ENCODE measurements at regions not wholly inside any gene's neighbourhood (a gene's known extent, or its start where the extent isn't known, plus 50 kb on each side); places are given as distances from the start of the nearest gene placed in this dataset.
"Not testable (repeated sequence)": the region's sequence is repeated elsewhere in the genome, so short reads cannot be mapped to it uniquely, and the experiment has no call there.

GRCh38 chr14:66248256-66248655 lies 237.9 kb upstream of the CCDC196 start:
- peaks cover 0 to 2% (median 0%) of the 10 kb centered on the region in 8 donors for H3K9me3 Mint-ChIP-seq
- Histone ChIP-seq H3K4me1 (ENCODE audit: insufficient read depth, low read length) (no peaks in the 10 kb centered on the region), H3K27ac (ENCODE audit: low read depth, low read length) (no peak overlapping the region), H3K27me3 (ENCODE audit: insufficient read depth, low read length) (no peaks in the 10 kb centered on the region), H3K9me3 (ENCODE audit: control insufficient read depth in 1 of 2, low read length in 2 of 2) (no peaks in the 10 kb centered on the region), H3K36me3 (ENCODE audit: insufficient read depth, low read length) (no peaks in the 10 kb centered on the region), H3K4me3 (ENCODE audit: low read length in 2 of 2) (no peak overlapping the region)
- CTCF ChIA-PET (ENCODE audit: partially characterized antibody), result no interaction called here
- POLR2A ChIA-PET (ENCODE audit: partially characterized antibody), result no interaction called here
- intact Hi-C loops (cut with micrococcal nuclease), result no loop called here
- H3K4me1 Mint-ChIP-seq, result no peaks in the 10 kb centered on the region
- no peak for DNase-seq
- no peak overlapping the region for H3K27ac Mint-ChIP-seq
- H3K36me3 Mint-ChIP-seq, result peaks cover 0 to 1% of the 10 kb centered on the region in 2 donors
- peaks cover 0 to 4% of the 10 kb centered on the region in 2 donors for H3K27me3 Mint-ChIP-seq
- H3K4me3 Mint-ChIP-seq, result no peak overlapping the region

GRCh38 chr14:66249544-66249943 lies 236.6 kb upstream of the CCDC196 start:
- Histone ChIP-seq H3K4me3 (ENCODE audit: low read length in 2 of 2) (no peak overlapping the region), H3K27ac (ENCODE audit: low read depth, low read length) (no peak overlapping the region), H3K27me3 (ENCODE audit: insufficient read depth, low read length) (no peaks in the 10 kb centered on the region), H3K9me3 (ENCODE audit: control insufficient read depth in 1 of 2, low read length in 2 of 2) (no peaks in the 10 kb centered on the region), H3K36me3 (ENCODE audit: insufficient read depth, low read length) (no peaks in the 10 kb centered on the region), H3K4me1 (ENCODE audit: insufficient read depth, low read length) (no peaks in the 10 kb centered on the region)
- H3K9me3 Mint-ChIP-seq, result peaks cover 0 to 2% (median 0%) of the 10 kb centered on the region in 8 donors
- peaks cover 0 to 4% of the 10 kb centered on the region in 2 donors for H3K27me3 Mint-ChIP-seq
- ChIA-PET POLR2A (ENCODE audit: partially characterized antibody) (no interaction called here), CTCF (ENCODE audit: partially characterized antibody) (no interaction called here)
- no peak overlapping the region for H3K4me3 Mint-ChIP-seq
- H3K4me1 Mint-ChIP-seq, result no peaks in the 10 kb centered on the region
- intact Hi-C loops (cut with micrococcal nuclease), result no loop called here
- H3K36me3 Mint-ChIP-seq, result no peaks in the 10 kb centered on the region
- DNase-seq, result no peak
- H3K27ac Mint-ChIP-seq, result no peak overlapping the region

- CTCF ChIA-PET (ENCODE audit: partially characterized antibody), result no interaction called here
- Mint-ChIP-seq H3K36me3 (no peaks in the 10 kb centered on the region), H3K27ac (no peak overlapping the region)
Measured at GRCh38 chr14:66254038-66254437, 232.1 kb upstream of the CCDC196 start.

GRCh38 chr14:66268802-66269334 lies 217.3 kb upstream of the CCDC196 start:
- H3K36me3 Mint-ChIP-seq, result no peaks in the 10 kb centered on the region
- H3K9me3 ChIP-seq (ENCODE audit: control insufficient read depth in 1 of 2, low read length in 2 of 2), result no peaks in the 10 kb centered on the region
- no peaks in the 10 kb centered on the region for H3K36me3 ChIP-seq (ENCODE audit: insufficient read depth, low read length)
- H3K27ac Mint-ChIP-seq, result no peak overlapping the region
- no peaks in the 10 kb centered on the region for H3K4me1 Mint-ChIP-seq
- no peaks in the 10 kb centered on the region for H3K4me1 ChIP-seq (ENCODE audit: insufficient read depth, low read length)
- ChIA-PET POLR2A (ENCODE audit: partially characterized antibody) (no interaction called here), CTCF (ENCODE audit: partially characterized antibody) (no interaction called here)
- no peak overlapping the region for H3K4me3 Mint-ChIP-seq
- H3K27ac ChIP-seq (ENCODE audit: low read depth, low read length), result no peak overlapping the region
- no peak overlapping the region for H3K4me3 ChIP-seq (ENCODE audit: low read length in 2 of 2)
- H3K27me3 Mint-ChIP-seq, result peaks cover 1 to 2% of the 10 kb centered on the region in 2 donors
- no peak for DNase-seq
- no peaks in the 10 kb centered on the region for H3K27me3 ChIP-seq (ENCODE audit: insufficient read depth, low read length)
- peaks cover 0 to 2% (median 0%) of the 10 kb centered on the region in 8 donors for H3K9me3 Mint-ChIP-seq
- intact Hi-C loops (cut with micrococcal nuclease), result no loop called here

More at GRCh38 chr14:66254038-66254437, 232.1 kb upstream of the CCDC196 start:
- H3K27me3 Mint-ChIP-seq, result peaks cover 0 to 3% of the 10 kb centered on the region in 2 donors
- no peak overlapping the region for H3K4me3 ChIP-seq (ENCODE audit: low read length in 2 of 2)
- no peaks in the 10 kb centered on the region for H3K4me1 ChIP-seq (ENCODE audit: insufficient read depth, low read length)
- H3K4me3 Mint-ChIP-seq, result no peak overlapping the region
- H3K27ac ChIP-seq (ENCODE audit: low read depth, low read length), result no peak overlapping the region
- no peak for DNase-seq
- intact Hi-C loops (cut with micrococcal nuclease), result no loop called here
- no peaks in the 10 kb centered on the region for H3K9me3 ChIP-seq (ENCODE audit: control insufficient read depth in 1 of 2, low read length in 2 of 2)
- H3K27me3 ChIP-seq (ENCODE audit: insufficient read depth, low read length), result no peaks in the 10 kb centered on the region
- POLR2A ChIA-PET (ENCODE audit: partially characterized antibody), result no interaction called here
- no peaks in the 10 kb centered on the region for H3K36me3 ChIP-seq (ENCODE audit: insufficient read depth, low read length)
- H3K9me3 Mint-ChIP-seq, result no peaks in the 10 kb centered on the region
- H3K4me1 Mint-ChIP-seq, result no peaks in the 10 kb centered on the region

- H3K27me3 Mint-ChIP-seq, result peaks cover 2 to 5% of the 10 kb centered on the region in 2 donors
- ChIA-PET POLR2A (ENCODE audit: partially characterized antibody) (no interaction called here), CTCF (ENCODE audit: partially characterized antibody) (no interaction called here)
- no peaks in the 10 kb centered on the region for H3K36me3 Mint-ChIP-seq
- no peaks in the 10 kb centered on the region for H3K4me1 ChIP-seq (ENCODE audit: insufficient read depth, low read length)
- peaks cover 0 to 10% (median 0%) of the 10 kb centered on the region in 8 donors for H3K9me3 Mint-ChIP-seq
- H3K36me3 ChIP-seq (ENCODE audit: insufficient read depth, low read length), result no peaks in the 10 kb centered on the region
- no peak overlapping the region for H3K4me3 ChIP-seq (ENCODE audit: low read length in 2 of 2)
- no peak overlapping the region for H3K4me3 Mint-ChIP-seq
- H3K4me1 Mint-ChIP-seq, result no peaks in the 10 kb centered on the region
- intact Hi-C loops (cut with micrococcal nuclease), result no loop called here
- no peaks in the 10 kb centered on the region for H3K27me3 ChIP-seq (ENCODE audit: insufficient read depth, low read length)
- no peaks in the 10 kb centered on the region for H3K9me3 ChIP-seq (ENCODE audit: control insufficient read depth in 1 of 2, low read length in 2 of 2)
- H3K27ac ChIP-seq (ENCODE audit: low read depth, low read length), result no peak overlapping the region
- H3K27ac Mint-ChIP-seq, result no peak overlapping the region
- no peak for DNase-seq
Measured at GRCh38 chr14:66272221-66272620, 213.9 kb upstream of the CCDC196 start.

GRCh38 chr14:66273261-66273832 lies 212.8 kb upstream of the CCDC196 start:
- Histone ChIP-seq H3K27ac (ENCODE audit: low read depth, low read length) (no peak overlapping the region), H3K9me3 (ENCODE audit: control insufficient read depth in 1 of 2, low read length in 2 of 2) (no peaks in the 10 kb centered on the region), H3K4me3 (ENCODE audit: low read length in 2 of 2) (no peak overlapping the region), H3K4me1 (ENCODE audit: insufficient read depth, low read length) (no peaks in the 10 kb centered on the region), H3K27me3 (ENCODE audit: insufficient read depth, low read length) (no peaks in the 10 kb centered on the region), H3K36me3 (ENCODE audit: insufficient read depth, low read length) (no peaks in the 10 kb centered on the region)
- intact Hi-C loops (cut with micrococcal nuclease), result no loop called here
- peaks cover 2 to 5% of the 10 kb centered on the region in 2 donors for H3K27me3 Mint-ChIP-seq
- no peak for DNase-seq
- no peaks in the 10 kb centered on the region for H3K4me1 Mint-ChIP-seq
- peaks cover 0 to 5% of the 10 kb centered on the region in 2 donors for H3K36me3 Mint-ChIP-seq
- POLR2A ChIA-PET (ENCODE audit: partially characterized antibody), result no interaction called here
- H3K9me3 Mint-ChIP-seq, result peaks cover 0 to 10% (median 0%) of the 10 kb centered on the region in 8 donors
- no peak overlapping the region for H3K4me3 Mint-ChIP-seq
- no peak overlapping the region for H3K27ac Mint-ChIP-seq
- CTCF ChIA-PET (ENCODE audit: partially characterized antibody), result no interaction called here

- H3K4me3 Mint-ChIP-seq; CTCF ChIA-PET (ENCODE audit: partially characterized antibody); POLR2A ChIA-PET (ENCODE audit: partially characterized antibody): not testable (repeated sequence)
Measured at GRCh38 chr14:66278418-66278817, 207.8 kb upstream of the CCDC196 start.

More at GRCh38 chr14:66278418-66278817, 207.8 kb upstream of the CCDC196 start:
- H3K27me3 ChIP-seq (ENCODE audit: insufficient read depth, low read length); H3K4me1 Mint-ChIP-seq; H3K36me3 ChIP-seq (ENCODE audit: insufficient read depth, low read length); DNase-seq; H3K27me3 Mint-ChIP-seq; H3K9me3 ChIP-seq (ENCODE audit: control insufficient read depth in 1 of 2, low read length in 2 of 2); intact Hi-C loops (cut with micrococcal nuclease); H3K4me3 ChIP-seq (ENCODE audit: low read length in 2 of 2); H3K4me1 ChIP-seq (ENCODE audit: insufficient read depth, low read length); H3K27ac Mint-ChIP-seq; H3K27ac ChIP-seq (ENCODE audit: low read depth, low read length): not testable (repeated sequence)
- Mint-ChIP-seq H3K9me3 (peaks cover 2 to 18% (median 11%) of the 10 kb centered on the region in 8 donors), H3K36me3 (peaks cover 0 to 19% of the 10 kb centered on the region in 2 donors)

Data from CD4-positive, alpha-beta memory T cell (primary cell).